Central memory CD4-positive, alpha-beta T cell (primary cell): ENCODE measurements at regions not wholly inside any gene's neighbourhood (a gene's known extent, or its start where the extent isn't known, plus 50 kb on each side); places are given as distances from the start of the nearest gene placed in this dataset.

Experiments
- DNase-seq: peaks from one replicate; pipeline ENCODE4 v3.0.0; 2022

DNA sequence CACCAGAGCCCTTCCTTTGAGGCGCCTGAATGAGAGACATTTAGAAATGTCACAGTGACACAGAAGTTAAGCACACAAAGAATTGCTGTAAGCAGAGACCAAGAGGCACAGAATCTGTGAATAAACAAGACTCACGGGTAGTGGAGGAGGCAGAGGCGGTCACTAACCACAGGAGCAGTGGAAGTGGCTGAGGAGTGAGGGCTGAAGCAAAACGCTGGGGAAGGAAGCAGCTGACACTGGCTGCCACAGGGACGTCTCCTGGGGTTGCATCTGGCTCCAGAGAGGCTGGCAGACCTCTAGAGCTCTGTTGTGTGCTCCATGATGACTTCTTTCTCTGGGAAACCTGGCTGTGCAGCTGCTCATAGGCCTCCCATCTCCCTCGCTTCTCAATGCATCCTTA is 65.0 kb upstream of the SLC2A12 start:
- no peak for DNase-seq

GRCh38 chr6:134115715-134116074 is 63.3 kb upstream of the SLC2A12 start:
- no peak for DNase-seq

DNA sequence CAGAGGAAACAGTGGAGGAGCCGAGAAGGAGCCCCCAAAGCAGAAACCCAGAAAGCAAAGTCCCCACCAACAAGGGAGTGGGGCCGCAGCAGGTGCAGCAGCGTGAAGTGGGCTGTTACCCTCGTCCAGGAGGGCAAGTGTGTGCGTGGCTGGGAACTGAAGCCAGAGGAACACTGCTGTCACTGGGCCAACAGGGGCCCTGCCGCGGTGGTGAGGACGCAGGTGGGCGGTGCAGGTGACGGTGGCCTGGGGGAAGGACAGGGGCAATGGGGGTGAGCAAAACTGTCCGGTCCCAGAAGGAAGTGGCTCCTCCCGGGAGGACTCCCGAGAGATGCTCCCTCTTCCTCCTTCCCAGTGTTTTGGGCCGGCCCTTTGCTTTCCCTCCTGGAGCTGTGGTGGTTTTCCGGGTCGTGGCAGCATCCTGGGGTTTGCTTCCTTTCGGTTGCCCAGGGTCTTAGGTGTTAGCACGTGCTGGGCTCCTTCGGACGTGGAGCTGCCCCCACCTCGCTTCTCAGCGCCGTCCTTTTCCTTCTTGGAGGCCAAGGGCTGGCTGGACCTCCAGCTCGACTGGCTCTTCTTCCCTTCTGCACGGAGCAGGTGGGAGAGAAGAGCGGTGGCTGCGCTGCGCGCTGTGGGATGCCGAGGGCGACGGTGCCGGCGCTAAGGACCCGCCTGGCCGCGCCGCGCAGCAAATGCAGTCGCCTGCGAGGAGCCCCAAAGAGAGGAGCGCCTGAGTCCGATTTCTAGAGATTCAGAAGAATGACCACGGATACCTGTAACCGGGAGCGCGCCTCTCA is 62.7 kb upstream of the SLC2A12 start:
- DNase-seq = no peak

- DNase-seq = no peak
Measured at GRCh38 chr6:134114489-134114888, 62.1 kb upstream of the SLC2A12 start.

- DNase-seq = no peak
Measured at GRCh38 chr6:134111726-134112125, 59.3 kb upstream of the SLC2A12 start.

GRCh38 chr6:134111062-134111677 is 58.7 kb upstream of the SLC2A12 start:
- DNase-seq = peak; percentile 61

GRCh38 chr6:134106702-134107101 is 54.3 kb upstream of the SLC2A12 start:
- DNase-seq = no peak

GRCh38 chr6:134105940-134106339 is 53.5 kb upstream of the SLC2A12 start:
- no peak for DNase-seq

DNA sequence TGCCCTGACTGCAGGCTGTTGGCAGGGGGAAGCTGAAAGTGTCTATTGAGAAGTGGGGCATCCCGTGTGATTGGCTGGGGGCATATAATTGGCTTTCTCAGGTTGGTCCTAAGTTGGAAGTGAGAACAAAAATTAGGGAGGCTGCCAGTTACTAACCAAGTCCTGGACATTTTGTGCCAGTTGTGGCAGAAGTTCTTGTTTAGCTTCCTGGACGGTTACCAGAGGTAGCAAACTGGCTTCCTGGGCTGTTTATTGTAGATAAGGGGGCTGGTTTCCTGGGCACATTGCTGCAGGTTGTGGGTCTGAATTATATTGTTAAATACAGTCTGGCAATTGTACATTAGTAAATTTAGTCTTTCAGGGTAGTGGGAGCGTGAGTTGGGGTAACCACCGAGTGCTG is 50.6 kb upstream of the SLC2A12 start:
- DNase-seq = no peak
